HT-29 (cell line): ENCODE measurements at regions not wholly inside any gene's neighbourhood (a gene's known extent, or its start where the extent isn't known, plus 50 kb on each side); places are given as distances from the start of the nearest gene placed in this dataset.

ENCODE experiments used
- DNase-seq: peaks from one replicate; pipeline ENCODE4 v3.0.0-alpha.2; 2015; ENCODE audit warnings: low spot score

GRCh38 chr7:113710310-113711096 lies 208.3 kb downstream of the PPP1R3A start:
- DNase-seq = peak; percentile 89

GRCh38 chr7:113705439-113705838 lies 213.4 kb downstream of the PPP1R3A start:
- DNase-seq = no peak

GRCh38 chr7:113698556-113699220 lies 220.1 kb downstream of the PPP1R3A start:
- DNase-seq = peak; percentile 49

- DNase-seq = no peak
Measured at GRCh38 chr7:113694149-113694548, 224.7 kb downstream of the PPP1R3A start.

- no peak for DNase-seq
Measured at GRCh38 chr7:113684165-113684564, 234.6 kb downstream of the PPP1R3A start.

- no peak for DNase-seq
Measured at GRCh38 chr7:113677811-113678210, 241.0 kb downstream of the PPP1R3A start.

GRCh38 chr7:113664867-113665266 lies 253.9 kb downstream of the PPP1R3A start:
- no peak for DNase-seq

- DNase-seq = no peak
Measured at GRCh38 chr7:113659416-113659815, 259.4 kb downstream of the PPP1R3A start.

- DNase-seq = no peak
Measured at GRCh38 chr7:113657603-113658002, 261.2 kb downstream of the PPP1R3A start.

GRCh38 chr7:113652501-113652900 lies 266.3 kb downstream of the PPP1R3A start:
- no peak for DNase-seq

GRCh38 chr7:113649556-113649955 lies 269.3 kb downstream of the PPP1R3A start:
- no peak for DNase-seq

GRCh38 chr7:113639221-113639620 lies 279.6 kb downstream of the PPP1R3A start:
- no peak for DNase-seq

- DNase-seq = no peak
Measured at GRCh38 chr7:113636727-113637421, 281.9 kb downstream of the PPP1R3A start.

GRCh38 chr7:113635492-113635891 lies 283.3 kb downstream of the PPP1R3A start:
- no peak for DNase-seq

GRCh38 chr7:113633073-113633472 lies 285.7 kb downstream of the PPP1R3A start:
- no peak for DNase-seq

- DNase-seq = no peak
Measured at GRCh38 chr7:113628948-113629847, 289.6 kb downstream of the PPP1R3A start.

- DNase-seq = no peak
Measured at GRCh38 chr7:113625494-113626102, 293.2 kb downstream of the PPP1R3A start.

GRCh38 chr7:113622796-113623195 lies 296.0 kb downstream of the PPP1R3A start:
- DNase-seq = no peak

- DNase-seq = no peak
Measured at GRCh38 chr7:113610572-113610971, 308.2 kb downstream of the PPP1R3A start.

- DNase-seq = no peak
Measured at GRCh38 chr7:113608782-113609181, 310.0 kb downstream of the PPP1R3A start.

GRCh38 chr7:113606325-113606724 lies 312.5 kb downstream of the PPP1R3A start:
- no peak for DNase-seq
